ENCODE measurements at regions not wholly inside any gene's neighbourhood (a gene's known extent, or its start where the extent isn't known, plus 50 kb on each side); places are given as distances from the start of the nearest gene placed in this dataset.

- no peak for DNase-seq
Observed at GRCh38 chr19:33900817-33901216, 104.1 kb downstream of the KCTD15 start.

GRCh38 chr19:33902395-33902794, 105.7 kb downstream of the KCTD15 start:
- DNase-seq = no peak

- no peak for DNase-seq
Observed at GRCh38 chr19:33902802-33903488, 106.3 kb downstream of the KCTD15 start.

- DNase-seq = no peak
Observed at GRCh38 chr19:33903489-33903850, 106.8 kb downstream of the KCTD15 start.

GRCh38 chr19:33904681-33905080, 108.0 kb downstream of the KCTD15 start:
- no peak for DNase-seq

GRCh38 chr19:33905473-33905936, 108.8 kb downstream of the KCTD15 start:
- no peak for DNase-seq

- no peak for DNase-seq
Observed at GRCh38 chr19:33905937-33906577, 109.4 kb downstream of the KCTD15 start.

GRCh38 chr19:33906578-33907335, 110.1 kb downstream of the KCTD15 start:
- DNase-seq = no peak

GRCh38 chr19:33910922-33911321, 114.3 kb downstream of the KCTD15 start:
- DNase-seq = no peak

GRCh38 chr19:33914599-33914998, 117.9 kb downstream of the KCTD15 start:
- DNase-seq = no peak

- no peak for DNase-seq
Observed at GRCh38 chr19:33916792-33917191, 120.1 kb downstream of the KCTD15 start.

GRCh38 chr19:33919291-33919690, 122.6 kb downstream of the KCTD15 start:
- DNase-seq = no peak

- DNase-seq = no peak
Observed at GRCh38 chr19:33921165-33921564, 124.5 kb downstream of the KCTD15 start.

GRCh38 chr19:33926306-33926705, 129.6 kb downstream of the KCTD15 start:
- no peak for DNase-seq

- DNase-seq = no peak
Observed at GRCh38 chr19:33927789-33928457, 131.3 kb downstream of the KCTD15 start.

- DNase-seq = no peak
Observed at GRCh38 chr19:33928458-33928950, 131.8 kb downstream of the KCTD15 start.

- no peak for DNase-seq
Observed at GRCh38 chr19:33933931-33934330, 137.3 kb downstream of the KCTD15 start.

GRCh38 chr19:33938821-33939220, 142.2 kb downstream of the KCTD15 start:
- no peak for DNase-seq

- DNase-seq = no peak
Observed at GRCh38 chr19:33941133-33941532, 144.5 kb downstream of the KCTD15 start.

- DNase-seq = no peak
Observed at GRCh38 chr19:33946535-33947264, 150.0 kb downstream of the KCTD15 start.

GRCh38 chr19:33947265-33947964, 150.7 kb downstream of the KCTD15 start:
- DNase-seq = no peak
